H9 (cell line): ENCODE measurements at regions not wholly inside any gene's neighbourhood (a gene's known extent, or its start where the extent isn't known, plus 50 kb on each side); places are given as distances from the start of the nearest gene placed in this dataset.
A peak's percentile ranks its signal among the peaks of the same experiment; 100 is the strongest.

ENCODE experiments used
- DNase-seq: peaks from one replicate; pipeline ENCODE4 v3.0.0-alpha.2; 2017
- H2AFZ ChIP-seq: one replicate; pipeline ENCODE4 v1.6.1; 2013; ENCODE audit warnings: mild to moderate bottlenecking, low read length, control low read depth, moderate library complexity
- H2AK5ac ChIP-seq: 2 replicates; pipeline ENCODE4 v1.6.1; 2013; ENCODE audit warnings: low read length, control low read depth, mixed read lengths; ENCODE audit not compliant: insufficient read length
- H2BK120ac ChIP-seq: one replicate; pipeline ENCODE4 v1.6.1; 2013; ENCODE audit warnings: low read depth, mild to moderate bottlenecking, low read length, control low read depth, inconsistent platforms; ENCODE audit not compliant: poor library complexity, severe bottlenecking
- H2BK12ac ChIP-seq: 2 replicates; pipeline ENCODE4 v1.6.1; 2013; ENCODE audit warnings: low read length, control low read depth, mixed read lengths, low read depth; ENCODE audit not compliant: insufficient read length
- H2BK15ac ChIP-seq: 2 replicates; pipeline ENCODE4 v1.6.1; 2013; ENCODE audit warnings: low read depth, low read length, control low read depth
- H2BK20ac ChIP-seq: one replicate; pipeline ENCODE4 v1.6.1; 2013; ENCODE audit warnings: low read depth, mild to moderate bottlenecking, low read length, control low read depth, inconsistent platforms; ENCODE audit not compliant: poor library complexity, severe bottlenecking
- H2BK5ac ChIP-seq: 2 replicates; pipeline ENCODE4 v1.6.1; 2013; ENCODE audit warnings: low read length, control low read depth, mixed read lengths; ENCODE audit not compliant: insufficient read length
- H3K14ac ChIP-seq: 2 replicates; pipeline ENCODE4 v1.6.1; 2013; ENCODE audit warnings: low read length, control low read depth; ENCODE audit not compliant: insufficient read depth
- H3K18ac ChIP-seq: 2 replicates; pipeline ENCODE4 v1.6.1; 2013; ENCODE audit warnings: low read depth, mild to moderate bottlenecking, mixed read lengths, low read length, control low read depth; ENCODE audit not compliant: insufficient read length
- H3K23ac ChIP-seq: 2 replicates; pipeline ENCODE4 v1.6.1; 2013; ENCODE audit warnings: low read length, control low read depth, mixed read lengths, low read depth; ENCODE audit not compliant: insufficient read length
- H3K23me2 ChIP-seq: 2 replicates; pipeline ENCODE4 v1.6.1; 2013; ENCODE audit warnings: low read depth, mild to moderate bottlenecking, mixed read lengths, low read length, control low read depth; ENCODE audit not compliant: insufficient read length, poor library complexity, severe bottlenecking
- H3K27ac ChIP-seq: 2 replicates; pipeline ENCODE4 v1.5.1; 2013; ENCODE audit warnings: low read length, control low read depth, mixed read lengths, low read depth; ENCODE audit not compliant: insufficient read length
- H3K27me3 ChIP-seq: 2 replicates; pipeline ENCODE4 v1.6.1; 2013; ENCODE audit warnings: low read length, control low read depth, inconsistent platforms; ENCODE audit not compliant: insufficient read depth
- H3K4ac ChIP-seq: 2 replicates; pipeline ENCODE4 v1.6.1; 2013; ENCODE audit warnings: low read depth, mild to moderate bottlenecking, control low read depth, inconsistent platforms, low read length, moderate library complexity
- H3K4me1 ChIP-seq: 2 replicates; pipeline ENCODE4 v1.6.1; 2013; ENCODE audit warnings: low read length, control low read depth, inconsistent platforms; ENCODE audit not compliant: insufficient read depth
- H3K4me2 ChIP-seq: 2 replicates; pipeline ENCODE4 v1.6.1; 2013; ENCODE audit warnings: low read length, control low read depth, mixed read lengths; ENCODE audit not compliant: insufficient read length, insufficient read depth
- H3K56ac ChIP-seq: 2 replicates; pipeline ENCODE4 v1.6.1; 2013; ENCODE audit warnings: low read depth, mild to moderate bottlenecking, mixed read lengths, low read length, control low read depth; ENCODE audit not compliant: insufficient read length
- H3K79me1 ChIP-seq: 2 replicates; pipeline ENCODE4 v1.6.1; 2013; ENCODE audit warnings: low read depth, mild to moderate bottlenecking, moderate library complexity, low read length, control low read depth, inconsistent platforms; ENCODE audit not compliant: insufficient read depth, poor library complexity, severe bottlenecking
- H3K79me2 ChIP-seq: 2 replicates; pipeline ENCODE4 v1.6.1; 2013; ENCODE audit warnings: low read length, control low read depth, inconsistent platforms; ENCODE audit not compliant: insufficient read depth
- H3K9ac ChIP-seq: 2 replicates; pipeline ENCODE4 v1.6.1; 2013; ENCODE audit warnings: low read length, control low read depth, mixed read lengths; ENCODE audit not compliant: insufficient read length; ENCODE audit errors: extremely low read depth
- H3K9me3 ChIP-seq: one replicate; pipeline ENCODE4 v1.6.1; 2013; ENCODE audit warnings: low read depth, low read length, inconsistent platforms; ENCODE audit not compliant: control insufficient read depth
- H3T11ph ChIP-seq: one replicate; pipeline ENCODE4 v1.6.1; 2013; ENCODE audit warnings: mild to moderate bottlenecking, low read length, control low read depth, inconsistent platforms
- H4K20me1 ChIP-seq: one replicate; pipeline ENCODE4 v1.6.1; 2013; ENCODE audit not compliant: control insufficient read depth, insufficient read length, insufficient read depth
- H4K5ac ChIP-seq: 2 replicates; pipeline ENCODE4 v1.6.1; 2013; ENCODE audit warnings: low read depth, mild to moderate bottlenecking, mixed read lengths, low read length, control low read depth; ENCODE audit not compliant: insufficient read length
- H4K8ac ChIP-seq: replicated peaks from 2 replicates; pipeline ENCODE4 v1.6.1; 2013; ENCODE audit warnings: low read length, control low read depth, mixed read lengths, low read depth; ENCODE audit not compliant: insufficient read length
- H4K91ac ChIP-seq: 2 replicates; pipeline ENCODE4 v1.6.1; 2013; ENCODE audit warnings: low read depth, mild to moderate bottlenecking, moderate library complexity, mixed read lengths, low read length, control low read depth; ENCODE audit not compliant: insufficient read length
- H3K27ac Mint-ChIP-seq, 3 experiments: 2 replicates in 2 of 3; 3 replicates in 1 of 3; pipeline ENCODE4 v1.8.0; 2020 to 2021; ENCODE audit warnings: mixed read lengths in 3 of 3, mild to moderate bottlenecking in 1 of 3, moderate library complexity in 1 of 3
- H3K27me3 Mint-ChIP-seq: 2 replicates; pipeline ENCODE4 v1.8.0; 2021; ENCODE audit warnings: low read depth, mild to moderate bottlenecking, moderate library complexity, mixed read lengths
- H3K36me3 Mint-ChIP-seq, 3 experiments: 2 replicates in 2 of 3; 3 replicates in 1 of 3; pipeline ENCODE4 v1.8.0; 2020 to 2021; ENCODE audit warnings: low read depth in 3 of 3, mixed read lengths in 3 of 3; ENCODE audit not compliant: insufficient read depth in 1 of 3
- H3K4me1 Mint-ChIP-seq, 2 experiments: 2 replicates each; pipeline ENCODE4 v1.8.0; 2020; ENCODE audit warnings: mixed read lengths in 2 of 2
- H3K4me3 Mint-ChIP-seq, 2 experiments: 2 replicates in 1 of 2; 3 replicates in 1 of 2; pipeline ENCODE4 v1.8.0; 2020 to 2021; ENCODE audit warnings: mild to moderate bottlenecking in 2 of 2, mixed read lengths in 2 of 2, moderate library complexity in 1 of 2
- H3K9me3 Mint-ChIP-seq, 2 experiments: 2 replicates in 1 of 2; 3 replicates in 1 of 2; pipeline ENCODE4 v1.8.0; 2020; ENCODE audit warnings: mild to moderate bottlenecking in 2 of 2, mixed read lengths in 2 of 2, moderate library complexity in 1 of 2
- WGBS: extraction: QIAGEN DNeasy Blood & Tissue Kit; methylation state at CpG from one replicate; pipeline ENCODE4 v1.1.7; 2013; ENCODE audit warnings: missing lambda C conversion rate, low lambda C conversion rate, mixed read lengths; ENCODE audit not compliant: insufficient read length; ENCODE audit errors: extremely low coverage; 5-methylcytosine and 5-hydroxymethylcytosine counted together
- TF ChIP-seq, protein P1 (sequence below): fragments of 200-600 bp; sonication (generic); conservative IDR thresholded peaks from 3 replicates; pipeline ENCODE4 v1.8.0; 2021; ENCODE audit warnings: antibody characterized with exemption, mild to moderate bottlenecking

DNA sequence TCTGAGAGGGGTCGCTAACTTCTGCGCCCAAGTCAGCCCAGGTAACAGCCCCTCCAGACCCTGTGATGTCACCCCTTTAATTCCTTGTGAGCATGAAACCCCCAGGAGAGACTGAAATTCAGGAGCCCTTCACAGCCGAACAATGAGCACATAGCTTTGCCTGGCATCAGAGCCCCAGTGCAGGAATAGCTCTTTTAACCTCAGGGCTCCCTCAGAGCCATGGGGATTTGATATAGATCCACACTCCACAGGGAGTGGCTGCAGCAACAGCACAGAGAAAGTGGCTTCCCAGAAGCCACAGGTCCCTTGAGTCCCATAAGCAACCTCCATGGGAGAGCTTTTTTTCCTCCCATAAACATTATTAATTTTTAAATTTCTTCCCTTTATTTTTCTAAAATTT lies 150.0 kb upstream of the MARCKS start:
- H3K79me2 ChIP-seq = no peaks in the 10 kb centered on the region
- Mint-ChIP-seq H3K9me3 (no peaks in the 10 kb centered on the region; a peak in 1 of 5 replicates), H3K4me1 (peaks cover 4 to 5% of the 10 kb centered on the region in 2 experiments), H3K4me3 (no peak overlapping the region), H3K36me3 (no peaks in the 10 kb centered on the region), H3K27me3 (no peaks in the 10 kb centered on the region), H3K27ac (peak overlapping the region in 1 of 3 experiments; percentile 19; a peak in 1 of 7 replicates)
- H3K23me2 ChIP-seq = no peaks in the 10 kb centered on the region
- H3K18ac ChIP-seq = no peak overlapping the region
- H2AK5ac ChIP-seq = no peak overlapping the region
- no peak overlapping the region for H2BK20ac ChIP-seq
- no peak overlapping the region for H4K5ac ChIP-seq
- no peak for DNase-seq
- H2BK120ac ChIP-seq = no peak overlapping the region
- H4K91ac ChIP-seq = no peak overlapping the region
- H3K79me1 ChIP-seq = no peaks in the 10 kb centered on the region
- H3K27me3 ChIP-seq = no peaks in the 10 kb centered on the region
- TF ChIP-seq, protein P1, sequence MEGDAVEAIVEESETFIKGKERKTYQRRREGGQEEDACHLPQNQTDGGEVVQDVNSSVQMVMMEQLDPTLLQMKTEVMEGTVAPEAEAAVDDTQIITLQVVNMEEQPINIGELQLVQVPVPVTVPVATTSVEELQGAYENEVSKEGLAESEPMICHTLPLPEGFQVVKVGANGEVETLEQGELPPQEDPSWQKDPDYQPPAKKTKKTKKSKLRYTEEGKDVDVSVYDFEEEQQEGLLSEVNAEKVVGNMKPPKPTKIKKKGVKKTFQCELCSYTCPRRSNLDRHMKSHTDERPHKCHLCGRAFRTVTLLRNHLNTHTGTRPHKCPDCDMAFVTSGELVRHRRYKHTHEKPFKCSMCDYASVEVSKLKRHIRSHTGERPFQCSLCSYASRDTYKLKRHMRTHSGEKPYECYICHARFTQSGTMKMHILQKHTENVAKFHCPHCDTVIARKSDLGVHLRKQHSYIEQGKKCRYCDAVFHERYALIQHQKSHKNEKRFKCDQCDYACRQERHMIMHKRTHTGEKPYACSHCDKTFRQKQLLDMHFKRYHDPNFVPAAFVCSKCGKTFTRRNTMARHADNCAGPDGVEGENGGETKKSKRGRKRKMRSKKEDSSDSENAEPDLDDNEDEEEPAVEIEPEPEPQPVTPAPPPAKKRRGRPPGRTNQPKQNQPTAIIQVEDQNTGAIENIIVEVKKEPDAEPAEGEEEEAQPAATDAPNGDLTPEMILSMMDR = no peak
- H4K8ac ChIP-seq = no peak overlapping the region
- H3K4ac ChIP-seq = no peak overlapping the region
- WGBS = no CpG with 5 or more reads among the region's 3 CpGs
- H3K27ac ChIP-seq = no peak overlapping the region
- no peaks in the 10 kb centered on the region for H4K20me1 ChIP-seq
- no peak overlapping the region for H2AFZ ChIP-seq
- no peaks in the 10 kb centered on the region for H3K4me1 ChIP-seq
- H2BK12ac ChIP-seq = no peak overlapping the region
- H3T11ph ChIP-seq = no peak overlapping the region
- H3K14ac ChIP-seq = no peak overlapping the region
- H3K4me2 ChIP-seq = no peak overlapping the region
- no peak overlapping the region for H2BK5ac ChIP-seq
- no peak overlapping the region for H3K56ac ChIP-seq
- H3K9ac ChIP-seq = no peak overlapping the region
- no peak overlapping the region for H3K23ac ChIP-seq
- H3K9me3 ChIP-seq = no peaks in the 10 kb centered on the region
- no peak overlapping the region for H2BK15ac ChIP-seq
